D341Med (cell line): ENCODE measurements at regions not wholly inside any gene's neighbourhood (a gene's known extent, or its start where the extent isn't known, plus 50 kb on each side); places are given as distances from the start of the nearest gene placed in this dataset.
"Not testable (repeated sequence)": the region's sequence is repeated elsewhere in the genome, so short reads cannot be mapped to it uniquely, and the experiment has no call there.

Experiments used
- DNase-seq: peaks from one replicate; pipeline ENCODE4 v3.0.0; 2012; ENCODE audit warnings: low spot score

DNA sequence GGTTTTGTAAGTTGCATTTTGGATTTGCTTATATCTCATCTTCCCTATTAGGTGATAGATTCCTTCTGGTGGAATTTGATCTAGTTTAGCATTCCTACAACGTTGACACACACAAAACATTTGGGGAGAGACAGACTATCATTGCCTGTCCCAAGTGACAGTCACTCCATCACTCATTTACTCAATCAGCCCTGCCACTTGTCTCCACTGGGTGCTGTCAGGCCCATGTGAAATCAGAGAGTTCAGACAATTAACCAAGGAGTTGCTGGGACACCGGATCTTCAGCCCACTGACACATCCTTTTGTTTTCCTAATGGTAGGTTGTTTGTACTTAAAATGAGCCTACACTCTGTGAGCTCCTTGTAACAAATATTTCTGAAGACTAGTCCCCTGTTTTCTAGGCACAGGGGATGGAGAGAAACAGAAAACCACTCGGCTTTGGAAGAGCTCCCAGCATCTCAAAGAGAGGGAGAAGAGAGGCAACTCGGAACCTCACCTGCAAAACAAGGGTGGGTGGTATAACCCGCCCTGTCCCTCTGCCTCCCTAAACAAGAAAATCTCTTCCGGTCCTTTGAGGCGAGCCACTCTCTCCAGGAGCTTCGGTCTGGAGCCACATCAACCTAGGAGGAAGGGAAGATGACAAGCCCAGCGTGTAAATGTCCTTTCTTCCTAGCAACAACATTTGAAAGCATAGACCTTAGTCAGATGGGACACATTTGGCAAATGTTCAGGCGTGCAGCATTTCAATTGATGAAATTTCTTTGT is 440.9 kb upstream of the KLF12 start:
- no peak for DNase-seq

DNA sequence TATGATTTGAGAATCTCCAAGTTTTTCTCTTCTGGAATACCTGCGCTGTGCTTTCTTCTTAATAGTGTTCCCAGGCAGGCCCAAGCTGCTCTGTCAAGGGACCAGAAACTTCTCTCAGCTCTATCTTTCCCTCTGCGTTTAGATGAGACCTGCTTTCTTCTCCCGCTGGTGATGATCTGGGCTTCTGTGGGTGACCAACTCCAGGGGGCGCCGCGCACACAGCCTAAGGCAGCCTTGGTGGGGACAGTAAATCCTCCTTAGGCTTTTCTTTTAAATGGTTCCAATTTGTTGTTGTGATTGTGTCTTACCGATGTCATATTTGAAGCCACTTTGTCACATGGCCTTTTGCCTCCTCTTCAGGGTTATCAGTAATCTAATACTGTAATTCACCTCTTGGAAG is 439.4 kb upstream of the KLF12 start:
- peak; percentile 41 for DNase-seq

DNA sequence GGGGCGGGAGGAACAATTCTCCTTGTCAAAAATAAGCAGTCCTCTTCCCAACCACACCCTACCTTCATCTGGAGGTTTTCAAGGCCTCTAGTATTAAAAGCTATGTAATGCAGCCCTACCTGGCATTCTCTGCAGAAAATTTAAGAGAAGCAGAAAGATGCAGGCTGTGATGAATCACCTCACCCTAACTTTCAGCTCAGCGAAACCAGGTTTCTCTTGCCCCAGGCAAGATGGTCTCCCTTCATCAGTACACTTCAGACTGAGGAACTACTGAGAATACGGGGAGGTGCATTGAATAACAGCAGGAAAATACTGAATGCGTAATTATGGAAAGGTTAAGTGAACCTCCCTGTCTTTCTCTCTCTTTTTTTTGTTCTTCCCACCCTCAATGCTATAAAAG is 437.6 kb upstream of the KLF12 start:
- DNase-seq, result no peak

DNA sequence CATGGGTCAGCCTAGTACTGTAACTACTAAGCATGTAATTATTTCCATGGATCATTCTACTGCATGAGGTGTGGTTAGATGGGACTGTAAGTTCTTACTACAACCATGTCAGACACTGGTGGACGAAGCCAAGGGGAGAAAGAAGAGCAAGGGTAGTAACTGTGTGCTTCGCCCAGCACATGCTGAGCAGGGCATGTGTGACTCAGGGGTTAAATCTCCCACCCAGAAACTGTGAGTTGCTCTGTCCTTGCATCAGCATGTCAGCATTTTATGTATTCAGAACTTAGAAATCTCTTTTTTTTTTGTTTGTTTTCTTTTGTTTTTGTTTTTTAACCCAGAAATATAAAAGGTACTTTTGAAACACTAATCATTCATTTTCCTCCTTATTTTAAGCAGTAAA is 436.6 kb upstream of the KLF12 start:
- no peak for DNase-seq

DNA sequence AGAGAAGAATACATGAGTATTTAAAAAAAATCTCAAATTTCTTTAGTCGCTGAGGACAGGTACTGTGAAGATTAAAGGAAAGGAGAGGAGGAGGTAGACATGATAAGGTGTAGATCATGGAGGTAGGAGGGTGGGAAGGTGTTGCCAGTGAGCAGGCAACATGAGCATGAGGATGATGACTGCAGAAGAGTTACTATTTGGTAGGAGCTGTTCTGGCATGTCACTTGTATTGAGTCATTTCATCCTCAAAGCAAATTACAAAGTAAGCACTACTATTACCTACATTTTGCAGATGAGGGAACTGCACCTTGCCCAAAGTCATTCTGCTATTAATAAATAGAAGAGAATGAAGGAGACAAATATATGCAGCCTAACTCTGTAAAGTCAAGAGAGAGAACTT is 435.8 kb upstream of the KLF12 start:
- DNase-seq, result no peak

DNA sequence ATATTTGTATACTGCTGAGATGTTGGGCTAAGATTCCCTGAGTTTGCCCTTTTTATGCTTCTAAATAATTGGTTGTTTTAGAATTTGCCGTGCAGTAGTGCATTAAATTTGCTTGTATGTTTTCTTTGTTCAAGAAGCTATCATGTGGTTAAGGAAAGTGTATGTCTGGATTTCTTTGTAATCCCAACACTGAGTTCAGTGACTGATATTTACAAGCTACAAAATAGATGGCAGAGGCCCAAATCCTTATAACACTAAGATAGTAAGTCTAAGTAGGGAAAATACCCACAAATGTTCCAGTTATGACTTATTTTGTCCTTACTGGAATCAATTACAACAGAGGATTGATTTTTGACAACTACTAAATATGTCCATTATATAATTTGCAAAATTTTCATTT is 435.0 kb upstream of the KLF12 start:
- no peak for DNase-seq

DNA sequence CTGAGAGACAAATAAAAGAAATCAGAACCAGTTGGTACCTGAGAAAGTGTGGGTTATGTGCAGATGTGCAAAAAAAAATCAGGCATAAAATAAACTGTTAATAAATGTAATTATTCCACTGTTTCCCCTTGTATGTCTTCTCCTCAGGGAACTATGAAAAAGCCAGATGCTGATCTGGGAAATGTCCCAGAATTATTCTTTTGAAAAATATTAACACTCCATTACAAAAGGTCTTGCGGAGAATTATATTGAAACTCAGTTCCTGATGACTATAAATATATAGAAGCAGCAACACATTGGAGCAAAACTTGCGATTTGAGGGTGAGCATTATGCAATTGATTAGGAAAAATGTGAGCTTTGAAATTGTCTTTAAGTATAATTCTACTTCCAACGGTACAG is 433.3 kb upstream of the KLF12 start:
- DNase-seq, result no peak

DNA sequence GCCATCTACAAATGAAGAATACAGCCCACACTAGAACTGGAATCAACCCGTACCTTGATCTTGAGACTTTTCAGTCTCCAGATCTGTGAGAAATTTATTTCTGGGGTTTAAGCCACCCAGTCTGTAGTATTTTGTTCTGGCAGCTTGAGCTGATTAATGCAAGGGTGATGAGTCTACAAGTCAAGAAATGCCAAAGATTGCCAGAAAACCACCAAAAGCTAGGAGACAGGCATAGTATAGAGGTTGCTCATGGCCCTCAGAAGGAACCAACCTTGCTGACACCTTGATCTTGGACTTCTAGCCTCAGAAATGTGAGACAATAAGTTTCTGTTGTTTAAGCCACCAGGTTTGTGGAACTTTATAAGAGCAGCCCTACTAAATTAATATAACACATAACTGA is 428.2 kb upstream of the KLF12 start:
- DNase-seq, result no peak

DNA sequence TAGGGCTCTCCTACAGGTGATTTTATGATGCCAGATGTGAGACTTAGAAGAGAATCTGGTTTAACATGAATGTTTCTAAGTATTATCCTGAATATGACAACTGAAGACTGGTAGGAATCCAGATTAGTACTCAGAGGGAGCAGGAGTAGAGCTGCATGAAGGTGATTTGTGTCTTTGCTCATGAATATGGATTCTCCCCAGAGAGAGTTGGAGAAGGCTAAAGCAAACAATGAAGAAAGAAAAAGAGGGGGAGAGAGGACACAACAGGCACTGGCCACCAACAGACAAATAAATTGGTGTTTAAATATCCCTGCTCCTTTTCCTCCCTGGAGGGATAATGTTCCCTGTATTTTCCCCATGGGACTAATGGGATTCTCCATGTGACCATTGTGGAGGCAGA is 427.0 kb upstream of the KLF12 start:
- DNase-seq, result no peak

DNA sequence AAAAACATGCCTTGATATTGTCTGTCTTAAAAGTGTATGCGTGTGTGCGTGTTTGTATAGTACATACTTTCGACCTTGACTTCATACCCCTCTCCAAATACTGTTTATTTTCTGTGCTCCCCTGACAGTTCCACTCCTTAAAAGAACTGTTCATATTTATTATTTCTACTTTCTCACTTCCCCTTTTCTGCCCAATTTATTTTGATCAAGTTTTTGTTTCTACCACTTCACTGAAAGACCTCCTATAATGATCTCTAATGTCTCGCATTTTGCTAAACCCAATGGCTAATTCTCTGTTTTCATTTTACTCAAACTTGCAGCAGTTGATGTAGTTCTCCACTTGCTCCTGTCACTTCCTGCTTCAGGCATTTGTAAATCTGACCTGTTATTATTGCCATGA is 426.1 kb upstream of the KLF12 start:
- DNase-seq, result no peak

DNA sequence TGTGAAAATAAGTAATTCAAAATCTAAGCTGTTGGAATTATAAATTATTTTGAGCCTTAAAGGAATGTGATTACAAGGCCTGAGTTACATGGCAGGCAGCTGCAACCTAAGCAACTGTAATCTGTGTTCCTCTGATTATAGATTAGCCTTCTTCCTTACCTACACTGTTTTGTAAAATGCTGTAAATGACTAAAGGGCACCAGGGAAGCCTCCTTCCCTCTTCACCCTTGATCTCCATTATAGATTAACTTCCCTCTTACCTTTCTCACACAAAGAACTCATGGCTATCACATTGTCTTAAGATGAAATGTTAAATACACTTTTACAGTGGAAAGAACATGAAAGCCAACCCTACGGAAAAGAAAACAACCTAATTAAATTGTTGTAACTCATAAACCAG is 423.7 kb upstream of the KLF12 start:
- no peak for DNase-seq

DNA sequence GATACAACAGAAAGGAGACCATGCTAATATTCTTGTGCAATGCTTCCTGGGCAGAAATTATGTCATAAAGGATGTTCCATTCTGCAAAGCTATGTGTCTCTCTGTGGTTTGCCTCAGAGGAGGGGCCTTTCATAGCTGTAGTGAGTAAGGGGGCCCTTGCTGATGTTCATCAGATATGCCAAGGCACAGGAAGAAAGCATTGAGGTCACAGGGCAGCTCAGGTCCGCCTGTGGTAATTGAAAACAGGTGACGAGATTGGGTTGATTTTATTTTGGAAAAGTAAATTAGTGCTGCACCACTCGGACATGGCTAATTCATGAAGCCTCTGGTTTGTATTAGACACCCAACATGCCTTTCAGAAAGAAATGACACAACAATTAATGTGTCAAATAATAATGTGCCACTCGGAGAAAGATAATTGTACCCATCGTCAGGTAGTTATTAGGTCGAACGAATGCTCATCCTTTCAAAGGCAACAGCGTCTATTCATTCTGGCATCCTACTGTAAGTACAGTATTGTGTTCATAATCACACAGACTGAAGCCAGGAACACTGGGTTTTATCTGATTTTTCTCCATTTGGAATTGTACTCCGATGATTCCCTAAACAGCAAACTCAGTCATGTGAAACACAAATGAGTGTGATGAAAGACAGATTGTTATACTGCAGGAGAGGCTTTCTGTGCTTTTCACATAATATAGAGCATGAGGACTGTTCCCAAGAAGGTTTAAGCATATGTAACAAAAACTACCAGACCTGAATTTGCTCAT is 421.6 kb upstream of the KLF12 start:
- DNase-seq, result no peak

DNA sequence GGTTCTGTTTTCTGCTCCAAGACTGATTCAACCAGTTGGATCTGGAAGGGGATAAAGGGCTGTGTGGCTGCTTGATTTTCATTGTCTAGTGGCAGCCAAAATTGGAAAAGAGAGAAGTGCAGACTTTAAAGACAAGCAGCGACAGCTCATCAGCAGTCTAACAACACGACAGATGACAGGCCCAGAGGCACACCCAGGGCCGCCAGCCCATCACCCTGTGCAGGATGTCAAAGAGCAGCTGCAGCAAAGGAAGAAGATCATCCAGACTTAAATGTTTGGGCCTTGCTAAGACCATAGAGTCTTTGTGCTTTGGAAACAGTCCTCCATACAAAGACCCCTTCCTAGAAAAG is 421.0 kb upstream of the KLF12 start:
- no peak for DNase-seq

DNA sequence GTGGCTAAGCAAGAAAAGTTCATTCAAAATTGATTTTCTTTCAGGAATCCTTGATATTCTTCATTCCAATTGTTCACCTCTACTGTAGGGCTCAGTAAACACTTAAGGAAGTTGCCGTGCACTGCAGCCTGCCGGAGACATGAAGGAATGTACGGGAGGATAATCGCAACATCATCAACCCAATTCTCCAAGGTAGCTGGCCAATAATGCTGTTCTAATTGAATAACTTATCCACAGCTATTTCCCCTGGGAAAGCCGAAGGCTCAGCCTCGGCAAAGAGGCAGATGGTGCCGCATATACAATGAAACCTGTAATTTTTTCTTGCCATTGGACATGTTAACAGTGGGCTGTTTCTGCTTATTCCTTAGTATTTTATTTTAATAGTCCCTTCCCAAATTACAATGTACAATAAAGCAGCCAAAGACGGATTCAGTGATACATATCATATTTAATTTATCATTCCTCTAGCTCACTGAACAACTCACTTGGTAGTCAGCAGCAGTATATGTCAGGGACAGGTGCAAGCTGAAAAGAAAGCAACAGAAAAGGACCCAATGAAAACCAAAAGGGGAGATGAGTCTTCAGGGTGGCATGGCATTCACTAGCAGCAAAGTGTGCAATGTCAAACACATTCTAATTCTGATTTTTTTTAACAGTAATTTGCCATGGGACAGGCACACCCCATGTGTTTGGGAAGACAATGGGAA is 420.5 kb upstream of the KLF12 start:
- peak; percentile 81 for DNase-seq

DNA sequence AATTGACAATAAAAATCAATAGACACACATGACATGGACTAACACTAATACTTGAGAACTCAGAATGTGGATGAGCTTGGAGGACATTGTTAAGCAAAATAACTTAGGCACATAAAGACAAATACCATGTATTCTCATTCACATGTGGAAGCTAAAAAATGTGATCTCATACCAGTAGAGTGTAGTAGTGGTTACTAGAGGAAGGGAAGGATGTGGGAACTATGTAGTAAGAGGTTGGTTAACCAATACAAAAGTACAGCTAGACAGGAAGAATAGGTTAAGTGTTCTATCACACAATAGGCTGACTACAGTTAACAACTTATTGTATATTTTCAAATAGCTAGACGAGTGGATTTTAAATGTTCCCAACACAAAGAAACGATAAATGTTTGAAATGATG is 415.8 kb upstream of the KLF12 start:
- DNase-seq, result no peak

DNA sequence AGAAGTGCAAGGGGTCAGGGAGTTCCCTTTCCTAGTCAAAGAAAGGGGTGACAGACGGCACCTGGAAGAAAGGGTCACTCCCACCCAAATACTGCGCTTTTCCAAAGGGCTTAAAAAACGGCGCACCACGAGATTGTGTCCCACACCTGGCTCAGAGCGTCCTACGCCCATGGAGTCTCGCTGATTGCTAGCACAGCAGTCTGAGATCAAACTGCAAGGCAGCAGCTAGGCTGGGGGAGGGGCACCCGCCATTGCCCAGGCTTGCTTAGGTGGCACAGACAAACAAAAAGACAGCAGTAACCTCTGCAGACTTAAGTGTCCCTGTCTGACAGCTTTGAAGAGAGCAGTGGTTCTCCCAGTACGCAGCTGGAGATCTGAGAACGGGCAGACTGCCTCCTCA is 402.4 kb upstream of the KLF12 start:
- not testable (repeated sequence) for DNase-seq

DNA sequence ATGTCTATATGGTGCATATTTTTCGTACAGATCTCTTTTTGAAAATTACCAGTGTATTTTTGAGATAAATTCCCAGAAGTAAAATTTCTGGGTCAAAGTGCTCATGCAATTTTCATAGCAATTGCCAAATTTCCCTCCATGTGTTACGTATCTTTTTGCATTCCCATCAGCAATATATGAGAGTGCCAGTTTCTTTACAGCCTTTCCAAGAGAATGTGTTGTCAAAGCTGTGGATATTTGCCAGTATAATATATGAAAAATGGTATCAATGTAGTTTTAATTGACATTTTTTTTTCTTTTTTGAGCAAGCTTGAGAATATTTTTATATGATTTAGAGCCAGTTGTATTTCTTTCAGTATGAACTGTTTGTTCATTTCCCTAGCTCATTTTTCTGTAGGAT is 399.0 kb upstream of the KLF12 start:
- DNase-seq, result no peak

DNA sequence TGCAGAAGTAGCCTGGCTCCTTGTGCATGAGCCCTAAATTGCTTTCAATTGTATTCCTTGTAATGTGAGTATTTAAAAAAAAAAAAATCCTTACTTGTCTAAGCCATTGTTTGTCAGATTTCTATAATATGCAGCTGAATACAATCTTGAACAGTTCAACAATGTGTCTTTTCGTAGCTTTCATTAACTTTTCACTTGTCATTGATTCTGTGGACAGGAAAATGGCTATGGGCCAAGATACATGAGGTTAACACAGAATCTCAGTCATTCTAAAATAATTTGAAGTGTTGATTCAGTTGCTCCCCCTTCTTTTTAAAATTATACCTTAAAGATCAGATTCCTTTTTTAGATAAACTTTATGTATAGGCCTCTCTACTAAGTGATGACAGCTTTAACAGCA is 395.8 kb upstream of the KLF12 start:
- no peak for DNase-seq

DNA sequence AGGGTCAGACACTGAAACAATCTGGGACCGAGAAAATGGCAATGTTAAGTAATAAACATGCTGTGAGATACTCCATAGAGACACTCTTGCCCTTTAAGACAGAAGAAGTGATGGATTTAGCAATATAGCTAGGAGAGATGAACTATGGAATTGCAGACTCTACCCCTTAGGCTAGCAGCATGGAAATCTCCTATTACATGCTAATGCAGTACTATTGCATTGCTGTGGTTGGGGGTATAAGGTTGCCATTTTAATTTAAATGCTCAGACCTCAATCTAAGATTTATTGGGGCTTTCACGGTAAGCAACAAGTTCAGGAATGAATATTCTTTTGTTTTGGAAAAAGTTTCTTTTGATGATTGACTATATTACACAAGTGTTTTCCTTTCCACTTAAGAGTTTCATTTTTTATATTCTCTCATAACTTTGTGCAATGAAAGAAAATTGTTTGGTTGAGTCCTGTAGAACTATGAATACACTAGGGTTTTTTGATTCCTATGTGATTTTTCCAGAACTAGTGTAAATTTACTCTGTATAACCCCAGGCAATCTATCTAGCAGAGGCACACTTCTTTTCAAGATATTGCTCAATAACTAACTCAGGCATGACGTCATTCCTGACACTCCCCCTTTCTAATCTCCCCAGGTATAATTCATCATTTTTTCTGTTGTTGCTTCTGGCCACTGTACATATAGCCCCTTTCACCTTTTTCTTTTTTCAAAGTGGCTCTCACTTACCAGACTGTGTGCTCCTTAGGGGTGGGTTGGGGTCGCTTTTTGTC is 394.7 kb upstream of the KLF12 start:
- no peak for DNase-seq

DNA sequence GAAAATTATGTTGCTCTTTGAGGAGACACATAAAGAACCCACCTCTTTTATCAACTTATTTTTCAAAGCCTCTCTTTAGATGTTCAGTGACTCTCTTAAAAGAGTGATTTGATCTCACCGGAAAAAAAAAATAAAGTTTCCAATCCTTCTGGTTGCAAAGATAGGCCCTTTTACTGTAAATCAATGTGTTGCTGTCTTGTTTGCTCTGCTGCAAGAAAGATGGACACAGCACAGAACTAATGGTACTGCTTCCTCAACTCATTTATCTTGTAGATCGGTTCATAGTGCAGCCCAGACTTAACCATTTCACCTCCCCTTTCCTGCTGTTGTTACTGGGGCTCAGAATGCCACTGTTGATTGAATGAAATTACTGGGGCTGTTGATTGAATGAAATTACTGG is 388.9 kb upstream of the KLF12 start:
- DNase-seq, result no peak

DNA sequence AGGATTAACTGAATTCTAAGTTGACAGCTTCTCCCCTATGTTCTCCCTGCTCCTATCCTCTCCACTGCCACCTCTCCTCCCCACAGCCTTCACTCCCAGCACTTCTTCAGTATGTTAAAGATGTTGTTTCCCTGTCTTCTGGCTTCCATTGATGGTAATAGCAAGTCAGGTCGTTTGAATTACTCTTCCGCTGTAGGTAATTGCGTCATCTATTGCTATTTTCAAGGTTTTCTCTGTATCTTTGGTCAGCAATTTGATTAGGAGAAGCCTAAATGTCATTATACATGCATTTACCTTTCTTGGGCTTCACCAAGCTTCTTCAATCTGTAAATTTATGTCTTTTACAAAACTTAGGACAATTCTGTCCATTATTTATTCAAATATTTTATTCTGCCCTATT is 377.3 kb upstream of the KLF12 start:
- DNase-seq, result no peak

DNA sequence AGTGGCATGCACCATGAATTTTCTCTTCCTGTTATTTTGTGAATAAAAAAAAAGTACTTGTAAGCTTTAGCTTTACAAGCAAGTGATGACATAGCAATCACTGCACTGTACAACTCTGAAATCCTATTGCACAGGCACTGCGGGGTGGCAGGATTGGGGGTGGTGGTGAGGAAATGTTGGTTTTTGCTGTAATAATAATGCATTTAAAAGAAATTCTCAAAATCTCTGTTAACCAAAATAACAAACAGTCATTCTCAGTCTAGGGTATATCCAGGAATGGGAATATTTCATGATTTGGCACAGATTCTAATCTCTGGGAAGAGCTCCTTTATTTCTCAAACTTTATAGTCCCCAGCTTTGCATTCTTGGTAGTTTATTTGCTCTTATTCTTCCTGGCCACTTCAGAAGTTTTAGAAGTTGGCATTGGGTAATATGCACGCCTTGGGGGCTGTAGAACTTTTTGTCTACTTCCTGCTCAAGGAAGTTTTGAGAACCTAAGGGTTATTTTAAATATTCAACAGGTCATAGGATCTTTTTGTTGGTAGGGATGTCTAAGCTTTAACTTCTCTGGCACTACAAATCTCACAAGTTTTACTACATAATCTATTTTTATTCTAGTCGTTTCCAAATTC is 353.0 kb upstream of the KLF12 start:
- DNase-seq, result no peak
